ENCODE measurements at regions not wholly inside any gene's neighbourhood (a gene's known extent, or its start where the extent isn't known, plus 50 kb on each side); places are given as distances from the start of the nearest gene placed in this dataset.

DNA sequence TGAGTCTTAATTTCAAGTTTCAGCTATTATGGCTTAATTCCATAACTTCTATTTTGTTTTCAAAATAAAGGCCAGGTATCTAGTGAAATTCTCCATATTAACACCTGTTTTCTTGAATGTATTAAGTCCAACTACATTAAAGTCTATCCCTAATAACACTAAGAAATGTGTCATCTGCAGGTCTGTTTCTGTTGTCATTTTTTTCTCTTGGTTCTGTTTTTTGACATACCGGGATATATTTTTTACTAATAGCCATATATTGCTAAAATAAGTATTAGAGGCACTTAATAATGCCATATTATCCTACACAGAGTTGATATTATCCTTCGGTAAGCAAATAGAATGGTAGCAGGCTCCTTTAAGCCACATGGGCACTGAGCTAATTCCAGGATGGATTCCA, 176.0 kb upstream of the MPPED2 start:
- CTCF ChIA-PET, result no interaction called here
- H3K27me3 Mint-ChIP-seq, result no peaks in the 10 kb centered on the region
- H3K27ac Mint-ChIP-seq, result no peak overlapping the region
- no peaks in the 10 kb centered on the region for H3K36me3 Mint-ChIP-seq
- DNase-seq, result no peak
- ATAC-seq, result no peak
- H3K9me3 Mint-ChIP-seq (ENCODE audit: low read depth), result no peaks in the 10 kb centered on the region
- H3K4me1 Mint-ChIP-seq, result no peaks in the 10 kb centered on the region
- no peak overlapping the region for H3K4me3 Mint-ChIP-seq

DNA sequence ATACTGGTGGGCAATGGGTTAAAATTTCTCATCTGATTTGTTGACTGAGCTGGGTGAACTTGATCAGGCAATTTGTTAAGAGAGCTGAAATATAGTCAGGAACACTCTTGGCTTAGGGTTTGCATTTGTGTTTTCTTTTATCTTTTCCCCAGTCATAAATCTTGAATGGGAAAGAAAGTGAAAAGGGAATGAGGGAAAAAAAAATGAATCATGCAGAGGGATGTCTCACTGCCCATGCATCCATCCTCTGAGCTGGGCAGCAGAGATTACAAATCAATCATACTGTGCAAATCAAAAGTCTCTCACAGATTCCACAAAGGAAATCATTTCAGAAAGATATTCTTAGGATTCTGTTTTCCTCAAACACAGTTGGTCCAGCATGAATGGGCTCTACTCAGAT, 174.2 kb upstream of the MPPED2 start:
- CTCF ChIA-PET, result no interaction called here
- Mint-ChIP-seq H3K4me3 (no peak overlapping the region), H3K27ac (no peak overlapping the region), H3K9me3 (ENCODE audit: low read depth) (no peaks in the 10 kb centered on the region), H3K4me1 (no peaks in the 10 kb centered on the region), H3K36me3 (no peaks in the 10 kb centered on the region), H3K27me3 (no peaks in the 10 kb centered on the region)
- DNase-seq (no peak), ATAC-seq (no peak)

DNA sequence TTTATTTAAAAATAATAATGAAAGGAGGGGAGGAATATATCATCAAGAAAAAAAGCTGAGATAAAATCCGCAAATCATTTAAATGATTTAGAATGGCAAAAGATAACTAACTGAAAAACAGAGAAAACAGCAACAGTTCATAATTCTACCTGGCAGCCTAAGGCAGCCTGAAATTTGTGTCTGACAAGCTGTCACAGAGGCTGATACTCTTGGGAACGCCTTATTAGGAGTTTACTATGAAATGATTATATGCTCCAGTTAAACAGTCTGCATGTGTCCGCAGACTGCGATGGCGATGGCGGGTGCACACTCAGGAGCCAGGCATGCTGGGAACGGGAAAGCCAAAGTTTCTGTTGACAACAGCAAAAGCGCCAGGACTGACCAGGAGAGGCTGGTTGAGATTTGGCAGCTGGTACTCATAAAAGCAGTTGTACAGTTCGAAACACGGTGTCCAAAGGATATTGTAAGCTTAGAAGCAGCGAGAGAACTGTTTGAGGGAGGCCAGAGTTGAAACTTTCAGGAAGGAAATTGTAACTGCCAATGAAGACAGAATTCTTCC, 172.9 kb upstream of the MPPED2 start:
- Mint-ChIP-seq H3K27ac (no peak overlapping the region), H3K4me3 (no peak overlapping the region), H3K27me3 (no peaks in the 10 kb centered on the region), H3K36me3 (no peaks in the 10 kb centered on the region), H3K9me3 (ENCODE audit: low read depth) (no peaks in the 10 kb centered on the region), H3K4me1 (no peaks in the 10 kb centered on the region)
- no peak for DNase-seq
- CTCF ChIA-PET, result no interaction called here
- no peak for ATAC-seq

DNA sequence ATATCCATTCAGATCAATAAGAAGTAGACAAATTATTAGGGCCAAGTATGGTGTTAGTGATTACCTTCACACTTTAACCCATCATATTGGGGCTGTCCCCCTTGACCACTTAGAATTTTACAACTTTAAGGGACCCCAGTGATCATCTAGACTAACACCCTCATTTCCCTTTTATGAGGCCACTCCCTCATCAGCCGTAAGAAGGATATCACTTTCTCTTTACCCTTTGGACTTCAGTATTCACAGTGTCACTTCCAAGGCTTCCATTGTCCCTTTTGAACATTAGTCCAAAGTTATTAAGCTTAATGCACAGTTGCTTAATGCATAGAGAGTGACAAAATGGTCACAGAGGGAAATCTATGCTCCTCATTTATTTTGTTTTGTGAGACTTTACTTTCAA, 172.4 kb upstream of the MPPED2 start:
- no peaks in the 10 kb centered on the region for H3K36me3 Mint-ChIP-seq
- CTCF ChIA-PET, result no interaction called here
- no peak for DNase-seq
- no peak overlapping the region for H3K27ac Mint-ChIP-seq
- H3K4me3 Mint-ChIP-seq, result no peak overlapping the region
- no peaks in the 10 kb centered on the region for H3K27me3 Mint-ChIP-seq
- H3K9me3 Mint-ChIP-seq (ENCODE audit: low read depth), result no peaks in the 10 kb centered on the region
- ATAC-seq, result no peak
- no peaks in the 10 kb centered on the region for H3K4me1 Mint-ChIP-seq

DNA sequence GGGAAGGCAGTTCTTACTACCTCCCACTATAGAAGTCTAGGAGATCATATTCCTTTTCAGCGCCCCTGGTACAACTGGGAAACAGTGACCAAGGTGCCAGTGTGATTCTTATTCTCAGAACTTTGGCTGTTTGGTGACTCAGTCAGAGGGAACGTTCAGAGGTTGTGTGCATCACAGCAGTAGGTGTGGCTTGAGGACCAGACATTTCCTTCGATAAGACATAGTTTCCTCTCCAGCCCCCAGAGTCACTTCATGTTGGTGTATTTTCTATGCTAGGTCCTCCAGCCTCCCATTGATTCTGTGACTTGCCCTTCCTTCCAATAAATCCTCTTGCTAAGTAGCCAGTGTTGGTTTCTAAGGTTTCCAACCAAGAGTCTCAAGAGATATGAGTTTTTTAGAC, 171.9 kb upstream of the MPPED2 start:
- Mint-ChIP-seq H3K4me3 (no peak overlapping the region), H3K27ac (no peak overlapping the region), H3K36me3 (no peaks in the 10 kb centered on the region), H3K4me1 (no peaks in the 10 kb centered on the region), H3K9me3 (ENCODE audit: low read depth) (no peaks in the 10 kb centered on the region), H3K27me3 (no peaks in the 10 kb centered on the region)
- ATAC-seq (no peak), DNase-seq (no peak)
- CTCF ChIA-PET, result no interaction called here

DNA sequence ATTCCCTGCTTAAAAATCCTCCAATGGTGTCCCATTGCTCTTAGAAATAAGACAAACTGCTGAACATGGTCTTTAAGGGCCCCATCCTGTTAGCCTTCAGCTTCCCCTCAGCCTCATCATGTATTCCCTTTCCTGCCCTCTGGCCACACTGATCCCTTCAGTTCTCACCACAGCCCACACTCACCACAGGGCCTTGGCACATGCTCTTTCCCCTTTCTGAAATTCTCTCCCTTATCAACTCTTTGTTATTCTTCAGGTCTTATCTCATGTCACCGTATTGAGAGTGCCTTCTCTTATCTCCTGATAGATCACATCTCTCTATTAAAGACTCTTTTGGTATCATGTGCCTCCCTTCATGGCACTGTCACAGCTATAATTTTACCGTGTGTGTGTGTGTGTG, 167.8 kb upstream of the MPPED2 start:
- no peaks in the 10 kb centered on the region for H3K27me3 Mint-ChIP-seq
- no peaks in the 10 kb centered on the region for H3K9me3 Mint-ChIP-seq (ENCODE audit: low read depth)
- CTCF ChIA-PET, result no interaction called here
- no peak for DNase-seq
- no peaks in the 10 kb centered on the region for H3K4me1 Mint-ChIP-seq
- no peaks in the 10 kb centered on the region for H3K36me3 Mint-ChIP-seq
- no peak overlapping the region for H3K4me3 Mint-ChIP-seq
- no peak overlapping the region for H3K27ac Mint-ChIP-seq
- no peak for ATAC-seq

DNA sequence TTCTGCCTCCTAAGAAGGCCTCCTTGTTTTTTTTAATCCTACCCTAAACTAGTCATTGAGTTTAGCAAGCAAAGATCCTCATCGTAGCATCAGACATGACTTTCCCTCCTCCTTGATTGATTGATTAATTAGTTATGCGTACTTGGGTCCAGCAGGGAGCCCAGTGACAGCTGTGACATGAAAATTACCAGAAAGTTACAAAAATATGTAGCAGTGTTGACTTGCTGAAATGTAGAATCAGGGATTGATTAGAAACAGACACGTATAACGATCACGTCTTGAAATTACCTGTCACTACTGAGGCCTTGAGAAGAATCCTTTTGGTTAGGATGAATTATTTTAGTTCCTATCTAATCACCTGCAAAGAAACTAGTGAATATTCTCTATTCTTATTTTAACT, 167.4 kb upstream of the MPPED2 start:
- no peak overlapping the region for H3K4me3 Mint-ChIP-seq
- H3K36me3 Mint-ChIP-seq, result no peaks in the 10 kb centered on the region
- no peak overlapping the region for H3K27ac Mint-ChIP-seq
- no peak for ATAC-seq
- no peak for DNase-seq
- no peaks in the 10 kb centered on the region for H3K27me3 Mint-ChIP-seq
- CTCF ChIA-PET, result interaction anchor here (0.7 kb wide), 1 partner anchor 19 kb away, joined by 3 read pairs; no protein-coding TSS in a partner anchor
- no peaks in the 10 kb centered on the region for H3K4me1 Mint-ChIP-seq
- H3K9me3 Mint-ChIP-seq (ENCODE audit: low read depth), result no peaks in the 10 kb centered on the region

DNA sequence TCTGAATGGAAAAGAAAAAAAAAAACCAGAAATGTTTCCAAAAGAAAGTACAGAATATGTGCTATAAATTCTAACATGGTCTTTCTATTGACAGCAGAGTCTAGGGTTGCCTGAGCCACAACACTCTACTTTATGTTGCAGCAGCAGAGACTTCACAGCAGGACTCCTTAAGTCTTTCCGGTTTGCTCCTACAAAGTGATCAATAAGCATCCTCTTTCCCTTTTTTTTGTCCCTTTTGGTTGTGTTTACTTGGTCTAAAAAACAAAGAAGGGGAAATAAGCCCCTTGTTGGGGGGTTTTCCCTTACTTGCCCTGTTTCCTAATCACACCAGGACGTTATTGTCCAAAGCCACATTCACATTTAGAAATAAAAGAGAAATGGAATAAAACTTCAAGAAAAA, 163.1 kb upstream of the MPPED2 start:
- Mint-ChIP-seq H3K4me3 (no peak overlapping the region), H3K9me3 (ENCODE audit: low read depth) (no peaks in the 10 kb centered on the region), H3K36me3 (no peaks in the 10 kb centered on the region), H3K27me3 (no peaks in the 10 kb centered on the region), H3K4me1 (no peaks in the 10 kb centered on the region), H3K27ac (no peak overlapping the region)
- CTCF ChIA-PET, result no interaction called here
- DNase-seq, result no peak
- ATAC-seq, result no peak

DNA sequence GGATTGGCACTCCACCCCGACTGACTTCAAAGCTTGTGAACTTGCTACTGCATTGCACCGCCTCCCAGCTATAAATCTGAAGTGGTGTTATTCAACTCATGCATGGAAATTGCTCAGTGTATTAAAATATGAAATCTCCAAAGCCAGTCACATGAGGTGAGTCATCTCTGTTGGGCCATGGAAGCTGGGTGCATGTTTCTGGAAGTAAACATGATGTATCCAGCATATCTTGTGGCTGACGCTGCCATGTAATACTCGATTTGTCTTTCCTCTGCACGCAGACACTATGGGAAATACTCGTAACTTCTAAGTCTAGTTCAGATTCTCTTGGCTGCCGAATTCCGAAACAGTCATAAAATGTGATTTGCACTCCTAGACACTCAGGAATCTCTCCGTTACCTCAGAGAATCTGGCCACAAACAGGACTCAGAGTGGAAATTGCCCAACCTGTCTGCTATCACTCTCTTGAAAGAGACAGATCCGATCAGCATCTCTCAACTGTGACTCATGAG, 154.9 kb upstream of the MPPED2 start:
- no peaks in the 10 kb centered on the region for H3K9me3 Mint-ChIP-seq (ENCODE audit: low read depth)

DNA sequence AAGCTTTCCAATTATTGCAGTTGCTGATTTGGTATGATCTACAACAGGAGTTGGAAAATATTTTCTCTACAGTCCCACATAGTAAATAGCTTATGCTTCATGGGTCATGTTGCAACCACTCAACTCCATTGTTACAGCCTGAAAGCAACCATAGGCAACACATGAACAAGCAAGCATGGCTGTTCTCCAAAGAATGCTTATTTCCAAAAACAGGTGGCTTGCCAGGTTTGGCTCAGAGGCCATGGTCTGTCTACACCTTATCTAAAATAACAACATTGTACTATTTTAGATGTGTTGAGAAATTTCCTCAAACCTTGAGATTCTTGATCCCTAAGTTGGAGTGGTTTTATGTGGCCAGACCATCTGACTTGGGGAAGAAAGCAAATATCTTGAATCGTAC, 153.9 kb upstream of the MPPED2 start:
- DNase-seq, result no peak
- Mint-ChIP-seq H3K9me3 (ENCODE audit: low read depth) (no peaks in the 10 kb centered on the region), H3K4me1 (no peaks in the 10 kb centered on the region), H3K4me3 (no peak overlapping the region), H3K36me3 (no peaks in the 10 kb centered on the region), H3K27me3 (no peaks in the 10 kb centered on the region), H3K27ac (no peak overlapping the region)
- CTCF ChIA-PET, result no interaction called here
- ATAC-seq, result no peak

More for the DNA sequence above, 154.9 kb upstream of the MPPED2 start:
- DNase-seq (no peak), ATAC-seq (no peak)
- H3K4me1 Mint-ChIP-seq, result no peaks in the 10 kb centered on the region
- no peak overlapping the region for H3K4me3 Mint-ChIP-seq
- no peaks in the 10 kb centered on the region for H3K36me3 Mint-ChIP-seq
- H3K27me3 Mint-ChIP-seq, result no peaks in the 10 kb centered on the region
- CTCF ChIA-PET, result no interaction called here
- no peak overlapping the region for H3K27ac Mint-ChIP-seq

DNA sequence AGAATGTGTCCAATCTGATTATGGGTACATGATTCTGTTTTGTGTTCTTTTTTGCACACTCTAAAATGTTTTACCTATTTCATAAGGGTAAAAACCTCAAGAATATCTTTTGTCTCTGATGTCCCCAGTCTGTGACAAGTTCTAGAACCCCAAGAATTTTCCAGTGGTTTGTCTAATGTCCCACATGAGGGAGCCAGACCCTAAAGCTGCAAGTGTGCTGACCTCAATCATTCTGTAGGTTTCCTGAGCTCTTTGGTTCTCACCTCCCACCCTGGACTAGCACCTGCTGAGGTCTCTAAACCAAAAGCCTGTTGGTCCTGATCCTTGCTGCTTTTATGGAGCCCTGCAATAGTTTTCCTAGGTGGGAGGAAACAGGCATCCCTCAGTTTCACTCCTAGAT, 149.8 kb upstream of the MPPED2 start:
- DNase-seq (no peak), ATAC-seq (no peak)
- Mint-ChIP-seq H3K4me1 (no peaks in the 10 kb centered on the region), H3K36me3 (no peaks in the 10 kb centered on the region), H3K27me3 (no peaks in the 10 kb centered on the region), H3K27ac (no peak overlapping the region), H3K4me3 (no peak overlapping the region), H3K9me3 (ENCODE audit: low read depth) (no peaks in the 10 kb centered on the region)
- CTCF ChIA-PET, result no interaction called here

DNA sequence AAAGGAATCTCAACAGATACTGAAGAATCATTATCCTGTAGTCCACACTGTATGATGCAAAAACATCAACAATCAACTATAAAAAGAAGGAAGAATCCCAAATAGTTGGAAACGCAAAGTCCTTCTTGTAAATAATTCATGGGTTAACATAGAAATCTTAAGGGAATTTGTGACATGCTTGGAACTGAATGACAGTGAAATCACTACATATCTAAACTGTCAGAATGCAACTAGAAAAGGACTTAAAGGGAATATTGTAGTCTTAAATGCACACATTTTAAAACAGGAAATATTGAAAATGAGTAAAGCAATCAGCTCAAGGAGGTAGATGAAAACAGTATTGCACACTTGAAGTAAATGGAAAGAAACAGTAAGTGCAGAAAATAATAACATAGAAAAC, 147.6 kb upstream of the MPPED2 start:
- CTCF ChIA-PET, result no interaction called here
- no peaks in the 10 kb centered on the region for H3K27me3 Mint-ChIP-seq
- no peak for DNase-seq

DNA sequence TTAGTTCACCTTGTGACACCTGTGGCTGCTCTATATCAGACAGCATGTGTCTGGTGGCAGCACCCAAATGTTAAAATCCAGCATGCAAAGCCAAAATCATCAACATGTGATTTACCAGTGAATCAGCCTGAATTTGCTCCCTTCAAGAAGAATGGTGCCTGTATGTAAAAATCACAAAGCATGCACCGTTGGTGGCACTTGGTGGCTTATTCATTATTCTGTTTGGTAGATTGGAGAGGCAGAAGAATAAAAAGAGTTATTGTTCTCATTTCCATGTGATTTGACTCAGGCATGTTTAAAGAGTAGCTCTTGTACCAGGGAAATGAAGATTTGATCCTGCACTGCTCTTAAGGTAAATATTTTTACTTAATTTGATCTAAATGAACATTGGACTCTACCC, 143.9 kb upstream of the MPPED2 start:
- Mint-ChIP-seq H3K27ac (no peak overlapping the region), H3K36me3 (no peaks in the 10 kb centered on the region), H3K9me3 (ENCODE audit: low read depth) (no peaks in the 10 kb centered on the region), H3K4me3 (no peak overlapping the region), H3K4me1 (no peaks in the 10 kb centered on the region), H3K27me3 (no peaks in the 10 kb centered on the region)
- ATAC-seq (no peak), DNase-seq (no peak)
- CTCF ChIA-PET, result no interaction called here

More for the DNA sequence above, 147.6 kb upstream of the MPPED2 start:
- Mint-ChIP-seq H3K4me1 (no peaks in the 10 kb centered on the region), H3K9me3 (ENCODE audit: low read depth) (no peaks in the 10 kb centered on the region), H3K36me3 (no peaks in the 10 kb centered on the region), H3K4me3 (no peak overlapping the region), H3K27ac (no peak overlapping the region)
- ATAC-seq, result no peak

DNA sequence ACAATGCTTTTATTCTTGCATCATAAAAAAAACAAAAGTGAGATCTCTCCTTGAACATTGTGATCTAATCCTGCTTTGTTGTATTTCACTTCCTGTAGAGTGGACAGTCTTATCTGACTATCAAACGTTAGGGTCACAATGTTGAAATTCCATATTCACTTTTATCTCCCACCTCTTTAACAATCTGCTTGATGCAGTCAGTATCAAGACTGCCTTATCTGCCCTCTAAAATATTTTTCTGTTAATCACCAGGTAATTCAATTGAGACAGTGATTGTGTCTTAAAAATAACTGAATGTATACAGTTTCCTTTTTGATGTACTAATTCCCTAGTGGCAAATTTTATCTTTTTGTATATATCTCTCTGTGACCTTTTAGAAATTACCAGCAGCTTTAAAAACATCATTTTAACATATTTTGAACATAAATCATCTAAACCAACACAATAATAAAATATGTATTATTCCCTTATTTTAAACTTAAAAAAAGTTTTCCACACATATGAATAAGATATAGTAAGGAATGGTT, 143.1 kb upstream of the MPPED2 start:
- Mint-ChIP-seq H3K27me3 (no peaks in the 10 kb centered on the region), H3K4me1 (no peaks in the 10 kb centered on the region), H3K4me3 (no peak overlapping the region), H3K9me3 (ENCODE audit: low read depth) (no peaks in the 10 kb centered on the region), H3K27ac (no peak overlapping the region), H3K36me3 (no peaks in the 10 kb centered on the region)
- DNase-seq (no peak), ATAC-seq (no peak)
- CTCF ChIA-PET, result no interaction called here

DNA sequence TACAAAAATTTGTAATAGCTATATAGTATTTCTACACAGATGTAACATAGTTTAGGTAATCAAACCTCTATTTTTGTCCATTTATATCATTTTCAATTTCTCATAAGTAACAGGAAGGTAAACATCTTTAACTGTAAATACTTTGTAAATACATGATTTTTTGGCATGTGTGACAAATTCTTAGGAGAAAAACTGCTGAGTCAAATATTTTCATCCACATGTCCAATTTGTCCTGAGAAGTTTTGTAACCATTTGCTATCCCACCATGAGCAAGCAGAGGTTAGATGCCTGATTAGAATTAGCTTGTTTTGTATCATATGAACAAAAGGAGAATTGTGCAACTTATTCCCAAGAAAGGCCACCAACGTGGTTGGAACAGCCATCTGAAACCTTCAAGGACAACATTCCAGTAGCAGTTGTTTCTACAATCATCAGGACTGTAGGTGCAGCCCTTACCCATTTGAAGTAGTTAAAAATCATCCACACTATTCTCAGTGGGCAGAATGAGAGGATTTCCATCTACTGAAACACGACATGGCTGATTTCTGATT, 139.6 kb upstream of the MPPED2 start:
- Mint-ChIP-seq H3K4me1 (no peaks in the 10 kb centered on the region), H3K4me3 (no peak overlapping the region), H3K27me3 (no peaks in the 10 kb centered on the region), H3K36me3 (no peaks in the 10 kb centered on the region), H3K9me3 (ENCODE audit: low read depth) (no peaks in the 10 kb centered on the region), H3K27ac (no peak overlapping the region)
- DNase-seq, result no peak
- CTCF ChIA-PET, result no interaction called here
- ATAC-seq, result no peak

All from activated CD8-positive, alpha-beta memory T cell treated with anti-CD3 and anti-CD28 coated beads, Interleukin-2, amount 10 ng/mL, durations not matched to agents 7 days and 5 days (primary cell).